Cardiac fibroblast (primary cell): ENCODE measurements at regions not wholly inside any gene's neighbourhood (a gene's known extent, or its start where the extent isn't known, plus 50 kb on each side); places are given as distances from the start of the nearest gene placed in this dataset.

ENCODE experiments used
- DNase-seq, 2 donors: peaks; one replicate each; pipeline versions ENCODE4 v3.0.0 to v3.0.0-alpha.2; 2010; ENCODE audit warnings: low read depth in 2 of 2
- H3K4me3 ChIP-seq, 2 donors: replicated peaks in 1 of 2; 1 replicate in 1 of 2; 2 replicates in 1 of 2; pipeline ENCODE4 v1.5.1; 2011; ENCODE audit warnings: low read depth in 2 of 2, low read length in 2 of 2, mild to moderate bottlenecking in 2 of 2, moderate library complexity in 1 of 2
- CTCF ChIP-seq: IDR thresholded peaks from one replicate; pipeline ENCODE4 v1.5.1; 2011; ENCODE audit warnings: low read depth, mild to moderate bottlenecking, low read length, inconsistent platforms

GRCh38 chr12:94047781-94048567 is 100.4 kb upstream of the PLXNC1 start:
- TF ChIP-seq CTCF: no peak
- DNase-seq: no peak

GRCh38 chr12:94048757-94049156 is 99.6 kb upstream of the PLXNC1 start:
- no peak for TF ChIP-seq CTCF
- H3K4me3 ChIP-seq: no peak overlapping the region
- DNase-seq: no peak

More at GRCh38 chr12:94047781-94048567, 100.4 kb upstream of the PLXNC1 start:
- no peak overlapping the region for H3K4me3 ChIP-seq

GRCh38 chr12:94049718-94050117 is 98.7 kb upstream of the PLXNC1 start:
- DNase-seq: no peak
- no peak for TF ChIP-seq CTCF
- H3K4me3 ChIP-seq: no peak overlapping the region

DNA sequence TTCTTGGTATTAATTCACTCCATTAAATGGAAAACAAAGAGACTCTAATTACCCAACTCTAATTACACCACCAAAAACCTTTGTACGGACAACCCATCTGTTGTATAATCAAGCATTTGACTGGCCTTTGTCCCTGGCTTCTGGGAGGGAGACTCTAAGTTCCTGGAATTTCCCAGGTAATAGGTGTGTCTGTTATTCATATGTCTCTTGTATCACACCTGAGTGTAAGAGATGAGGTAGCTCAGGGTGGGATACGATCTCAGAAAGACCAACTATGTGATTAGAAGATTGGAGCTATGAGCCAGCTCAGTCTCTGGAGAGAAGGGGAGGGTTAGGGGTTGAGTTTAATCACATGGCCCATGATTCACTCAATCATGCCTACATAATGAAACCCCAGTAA is 94.7 kb upstream of the PLXNC1 start:
- H3K4me3 ChIP-seq: no peak overlapping the region
- no peak for DNase-seq
- no peak for TF ChIP-seq CTCF

DNA sequence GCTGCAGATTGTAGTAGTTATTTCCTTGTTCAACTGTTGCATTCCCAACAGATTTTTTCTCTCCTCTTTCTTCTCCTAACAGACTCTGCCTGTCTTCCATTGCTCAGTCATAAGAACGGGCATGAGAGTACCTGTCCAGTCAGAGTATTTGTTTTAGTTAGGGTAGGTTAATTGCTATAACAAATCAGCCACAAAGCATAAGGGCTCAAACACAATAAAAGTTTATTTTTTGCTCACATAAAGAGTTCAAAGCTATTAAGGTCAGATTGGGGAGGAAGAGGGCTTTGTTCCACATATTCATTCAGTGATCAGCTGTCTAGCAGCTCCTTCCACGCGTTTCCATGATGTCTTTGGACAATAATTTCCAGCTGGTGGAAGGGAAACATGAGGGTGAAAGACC is 92.8 kb upstream of the PLXNC1 start:
- no peak for TF ChIP-seq CTCF
- no peak for DNase-seq
- H3K4me3 ChIP-seq: no peak overlapping the region

- TF ChIP-seq CTCF: no peak
- no peak overlapping the region for H3K4me3 ChIP-seq
- no peak for DNase-seq
Observed at GRCh38 chr12:94056419-94057158, 91.8 kb upstream of the PLXNC1 start.
